ENCODE measurements at regions not wholly inside any gene's neighbourhood (a gene's known extent, or its start where the extent isn't known, plus 50 kb on each side); places are given as distances from the start of the nearest gene placed in this dataset.

- no peak for TF ChIP-seq CTCF (IDR thresholded peaks at IDR 0.05; ENCODE audit: insufficient read depth, low read length, poor library complexity, severe bottlenecking)
- H3K36me3 ChIP-seq (ENCODE audit: control insufficient read depth, insufficient read depth, low read length) = no peaks in the 10 kb centered on the region
- DNase-seq (ENCODE audit: extremely low read depth, insufficient read length) = no peak
- H3K27me3 ChIP-seq (replicated peaks; ENCODE audit: control insufficient read depth, insufficient read depth, low read length) = 0 out of 2 replicates have a peak, but pooled peaks cover 1% of the 10 kb centered on the region
- no peak overlapping the region for H3K4me3 ChIP-seq (replicated peaks; ENCODE audit: low read depth, low read length)
Observed at GRCh38 chr5:116631147-116631546, 56.5 kb upstream of the SEMA6A start.

- TF ChIP-seq CTCF (IDR thresholded peaks at IDR 0.05; ENCODE audit: insufficient read depth, low read length, poor library complexity, severe bottlenecking) = no peak
- no peaks in the 10 kb centered on the region for H3K36me3 ChIP-seq (ENCODE audit: control insufficient read depth, insufficient read depth, low read length)
- no peak overlapping the region for H3K4me3 ChIP-seq (replicated peaks; ENCODE audit: low read depth, low read length)
- H3K27me3 ChIP-seq (replicated peaks; ENCODE audit: control insufficient read depth, insufficient read depth, low read length) = 0 out of 2 replicates have a peak, but pooled peaks cover 1% of the 10 kb centered on the region
- DNase-seq (ENCODE audit: extremely low read depth, insufficient read length) = no peak
Observed at GRCh38 chr5:116629168-116629567, 54.5 kb upstream of the SEMA6A start.

- DNase-seq (ENCODE audit: extremely low read depth, insufficient read length) = no peak
Observed at GRCh38 chr5:116626945-116627679, 52.5 kb upstream of the SEMA6A start.

GRCh38 chr5:116626272-116626723, 51.7 kb upstream of the SEMA6A start:
- Histone ChIP-seq H3K4me3 (replicated peaks; ENCODE audit: low read depth, low read length) (no peak overlapping the region), H3K27me3 (replicated peaks; ENCODE audit: control insufficient read depth, insufficient read depth, low read length) (0 out of 2 replicates have a peak, but pooled peaks cover 1% of the 10 kb centered on the region), H3K36me3 (ENCODE audit: control insufficient read depth, insufficient read depth, low read length) (no peaks in the 10 kb centered on the region)
- no peak for TF ChIP-seq CTCF (IDR thresholded peaks at IDR 0.05; ENCODE audit: insufficient read depth, low read length, poor library complexity, severe bottlenecking)
- no peak for DNase-seq (ENCODE audit: extremely low read depth, insufficient read length)

More at GRCh38 chr5:116626945-116627679, 52.5 kb upstream of the SEMA6A start:
- H3K36me3 ChIP-seq (ENCODE audit: control insufficient read depth, insufficient read depth, low read length) = no peaks in the 10 kb centered on the region
- 0 out of 2 replicates have a peak, but pooled peaks cover 1% of the 10 kb centered on the region for H3K27me3 ChIP-seq (replicated peaks; ENCODE audit: control insufficient read depth, insufficient read depth, low read length)
- H3K4me3 ChIP-seq (replicated peaks; ENCODE audit: low read depth, low read length) = no peak overlapping the region
- TF ChIP-seq CTCF (IDR thresholded peaks at IDR 0.05; ENCODE audit: insufficient read depth, low read length, poor library complexity, severe bottlenecking) = no peak

Measured in GM06990 (cell line).